Right lobe of liver (tissue), 6 donors: ENCODE measurements at regions not wholly inside any gene's neighbourhood (a gene's known extent, or its start where the extent isn't known, plus 50 kb on each side); places are given as distances from the start of the nearest gene placed in this dataset.

Experiments used
- ATAC-seq, 4 donors: fragments of 200-7000 bp; cut with Tn5 transposase; one replicate each; pipeline ENCODE4 v1.9.1; 2020; ENCODE audit warnings: mild to moderate bottlenecking in 4 of 4, moderate library complexity in 4 of 4
- DNase-seq, 3 donors: peaks; one replicate each; pipeline ENCODE4 v3.0.0-alpha.2; 2020
- H3K27ac ChIP-seq, 3 donors: fragments of 200-600 bp; one replicate each; pipeline ENCODE4 v1.8.0; 2022
- H3K27me3 ChIP-seq, 2 donors: fragments of 200-600 bp; one replicate each; pipeline ENCODE4 v1.8.0; 2022
- H3K36me3 ChIP-seq, 4 donors: fragments of 200-600 bp; sonication (generic) in 1 of 4; one replicate each; pipeline versions ENCODE4 v1.5.1 to v1.8.0; 2017 to 2022; ENCODE audit warnings: control low read depth in 1 of 4
- H3K4me1 ChIP-seq, 4 donors: fragments of 200-600 bp; sonication (generic) in 1 of 4; one replicate each; pipeline versions ENCODE4 v1.5.1 to v1.8.0; 2017 to 2022; ENCODE audit warnings: control low read depth in 1 of 4
- H3K4me3 ChIP-seq, 3 donors: fragments of 200-600 bp; one replicate each; pipeline ENCODE4 v1.8.0; 2022
- H3K9me3 ChIP-seq, 4 donors: fragments of 200-600 bp; sonication (generic) in 1 of 4; one replicate each; pipeline versions ENCODE4 v1.5.1 to v1.8.0; 2017 to 2022; ENCODE audit warnings: control low read depth in 1 of 4
- POLR2A ChIP-seq: fragments of 450-650 bp; IDR thresholded peaks from one replicate; pipeline ENCODE4 v1.6.1; 2017; ENCODE audit warnings: antibody characterized with exemption, mild to moderate bottlenecking
- WGBS: methylation state at CpG from one replicate; pipeline ENCODE4 v1.1.6; 2018; ENCODE audit warnings: low coverage, low lambda C conversion rate; ENCODE audit not compliant: insufficient coverage; ENCODE audit errors: missing lambda C conversion rate; 5-methylcytosine and 5-hydroxymethylcytosine counted together
- intact Hi-C, 2 donors: fragments of 100-400 bp; cut with DNase I; formaldehyde crosslinking; loops; one replicate each; pipeline versions ENCODE4 v1.11.2 to v1.14.1; 2022
- TF ChIP-seq, protein P1 (sequence below), 4 donors: fragments of 200-600 bp in 3 of 4; fragments of 450-650 bp in 1 of 4; IDR thresholded peaks; one replicate each; pipeline versions ENCODE4 v1.5.1 to v1.8.0; 2016 to 2022; ENCODE audit warnings: antibody characterized with exemption in 4 of 4, mild to moderate bottlenecking in 2 of 4
- donor health status: DM: no; HTN: yes; CAD: no.
- donor health status: DM: no; HTN: no; CAD: no.
- donor health status: DM: no; HTN: no; CAD: no.
- donor health status: DM: no; HTN: yes; CAD: no.
- donor health status: DM: no; HTN: yes; CAD: no.

DNA sequence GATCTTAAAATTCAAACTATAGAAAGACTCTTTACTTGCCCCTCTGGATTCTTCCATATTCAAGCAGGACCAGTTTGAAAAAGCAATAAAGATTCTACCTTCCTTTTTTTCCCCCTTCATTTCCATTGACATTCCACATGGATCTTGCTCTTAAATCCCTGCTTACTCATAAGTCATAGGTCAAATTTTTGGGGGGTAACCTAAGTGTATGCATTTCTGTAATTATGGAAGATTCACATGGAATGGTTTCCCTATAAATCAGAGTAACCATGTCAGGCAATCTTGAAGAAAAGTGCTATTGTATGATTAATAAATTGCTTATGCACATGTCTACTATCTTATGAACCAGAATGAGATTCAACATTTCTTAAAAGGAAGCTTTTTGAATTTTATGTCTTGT, 551.0 kb downstream of the HAO1 start:
- Histone ChIP-seq H3K4me1 (no peaks in the 10 kb centered on the region), H3K27me3 (no peaks in the 10 kb centered on the region), H3K4me3 (no peak overlapping the region), H3K27ac (no peak overlapping the region), H3K9me3 (no peaks in the 10 kb centered on the region), H3K36me3 (no peaks in the 10 kb centered on the region)
- TF ChIP-seq, protein P1, sequence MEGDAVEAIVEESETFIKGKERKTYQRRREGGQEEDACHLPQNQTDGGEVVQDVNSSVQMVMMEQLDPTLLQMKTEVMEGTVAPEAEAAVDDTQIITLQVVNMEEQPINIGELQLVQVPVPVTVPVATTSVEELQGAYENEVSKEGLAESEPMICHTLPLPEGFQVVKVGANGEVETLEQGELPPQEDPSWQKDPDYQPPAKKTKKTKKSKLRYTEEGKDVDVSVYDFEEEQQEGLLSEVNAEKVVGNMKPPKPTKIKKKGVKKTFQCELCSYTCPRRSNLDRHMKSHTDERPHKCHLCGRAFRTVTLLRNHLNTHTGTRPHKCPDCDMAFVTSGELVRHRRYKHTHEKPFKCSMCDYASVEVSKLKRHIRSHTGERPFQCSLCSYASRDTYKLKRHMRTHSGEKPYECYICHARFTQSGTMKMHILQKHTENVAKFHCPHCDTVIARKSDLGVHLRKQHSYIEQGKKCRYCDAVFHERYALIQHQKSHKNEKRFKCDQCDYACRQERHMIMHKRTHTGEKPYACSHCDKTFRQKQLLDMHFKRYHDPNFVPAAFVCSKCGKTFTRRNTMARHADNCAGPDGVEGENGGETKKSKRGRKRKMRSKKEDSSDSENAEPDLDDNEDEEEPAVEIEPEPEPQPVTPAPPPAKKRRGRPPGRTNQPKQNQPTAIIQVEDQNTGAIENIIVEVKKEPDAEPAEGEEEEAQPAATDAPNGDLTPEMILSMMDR (IDR thresholded peaks at IDR 0.05) = no peak
- TF ChIP-seq POLR2A = no peak
- no peak for ATAC-seq
- intact Hi-C loops = no loop called here
- no peak for DNase-seq

DNA sequence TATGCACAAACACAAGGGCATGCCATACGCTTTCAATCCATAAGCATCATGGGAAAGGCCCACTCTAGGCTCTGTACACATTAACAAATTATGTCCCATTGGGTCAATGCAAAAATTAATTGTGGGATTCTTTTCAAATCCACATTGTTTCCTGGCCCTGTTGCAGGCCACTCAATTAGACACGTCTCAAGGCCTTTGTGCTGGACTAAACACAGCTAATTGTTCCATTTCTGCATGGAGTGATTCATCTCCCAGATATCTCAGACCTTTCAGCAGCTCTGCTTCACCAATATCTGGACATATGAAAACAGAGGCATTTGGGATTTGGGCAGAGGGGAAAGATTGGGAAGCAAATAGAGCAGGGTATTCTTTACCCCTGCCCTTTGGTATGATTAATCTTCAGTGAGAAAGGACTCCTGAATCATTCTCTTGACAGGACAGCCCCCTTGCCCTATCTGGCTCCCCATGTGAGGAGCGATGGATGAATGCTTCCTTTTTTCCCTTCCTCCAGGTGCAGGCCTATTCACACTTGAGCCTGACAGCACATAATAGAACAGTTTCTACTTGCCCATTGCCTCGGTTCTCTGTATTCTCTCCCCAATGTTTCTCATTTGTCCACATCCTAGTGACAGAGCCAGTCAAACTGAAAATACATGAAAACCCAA, 547.6 kb downstream of the HAO1 start:
- no peak for ATAC-seq
- intact Hi-C loops = no loop called here
- H3K27ac ChIP-seq = no peak overlapping the region
- no peaks in the 10 kb centered on the region for H3K27me3 ChIP-seq
- no peaks in the 10 kb centered on the region for H3K36me3 ChIP-seq
- no peaks in the 10 kb centered on the region for H3K9me3 ChIP-seq
- TF ChIP-seq POLR2A = no peak
- TF ChIP-seq, protein P1 (IDR thresholded peaks at IDR 0.05) = no peak
- no peak overlapping the region for H3K4me3 ChIP-seq
- WGBS = 78% methylated on average over 4 of the region's 4 CpGs
- no peaks in the 10 kb centered on the region for H3K4me1 ChIP-seq
- DNase-seq = no peak

DNA sequence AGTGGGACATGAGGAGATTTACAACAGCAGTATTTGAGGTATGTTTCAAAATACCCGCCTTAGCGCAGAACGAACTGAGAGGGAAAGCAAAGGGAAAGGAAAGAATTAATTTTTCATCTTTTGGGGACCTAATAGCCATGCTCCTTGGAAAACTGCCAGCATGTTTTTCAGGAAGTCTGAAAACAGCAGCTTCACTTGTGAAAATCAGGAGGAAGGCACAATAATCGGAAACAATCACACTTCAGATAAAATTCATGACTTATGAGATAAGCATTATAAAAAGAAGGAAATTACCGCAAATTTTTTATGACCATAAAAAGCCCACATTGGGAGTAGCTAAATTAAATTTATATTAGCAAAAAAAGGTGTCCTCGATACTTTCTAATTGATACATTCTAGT, 541.1 kb downstream of the HAO1 start:
- no peak for DNase-seq
- intact Hi-C loops = no loop called here
- no peaks in the 10 kb centered on the region for H3K36me3 ChIP-seq
- no peaks in the 10 kb centered on the region for H3K4me1 ChIP-seq
- H3K27ac ChIP-seq = no peak overlapping the region
- 47% methylated on average over 6 of the region's 6 CpGs for WGBS
- no peaks in the 10 kb centered on the region for H3K27me3 ChIP-seq
- H3K9me3 ChIP-seq = no peaks in the 10 kb centered on the region
- no peak overlapping the region for H3K4me3 ChIP-seq
- TF ChIP-seq POLR2A = no peak
- TF ChIP-seq, protein P1 (IDR thresholded peaks at IDR 0.05) = no peak
- ATAC-seq = no peak

DNA sequence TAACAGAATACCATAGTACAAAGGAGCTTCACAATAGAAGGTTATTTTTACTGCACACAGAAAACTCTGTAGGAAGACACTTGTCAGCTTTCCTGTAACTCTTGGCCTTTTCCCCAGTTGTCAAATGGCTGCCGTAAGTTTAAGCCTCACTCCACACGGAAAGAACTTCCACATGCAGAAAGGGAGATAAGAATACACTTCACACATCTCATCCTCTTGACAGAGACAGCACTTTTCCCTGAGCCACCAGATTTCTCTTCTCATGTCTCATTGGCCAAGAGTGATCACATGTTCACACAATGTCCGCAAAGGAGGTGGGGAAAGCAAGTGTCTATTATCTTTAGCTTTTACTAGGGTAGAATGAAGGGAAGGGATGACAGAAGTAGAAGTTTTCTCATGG, 540.7 kb downstream of the HAO1 start:
- intact Hi-C loops = no loop called here
- DNase-seq = no peak
- no peak for TF ChIP-seq POLR2A
- TF ChIP-seq, protein P1 (IDR thresholded peaks at IDR 0.05) = no peak
- H3K4me3 ChIP-seq = no peak overlapping the region
- no peak overlapping the region for H3K27ac ChIP-seq
- no peaks in the 10 kb centered on the region for H3K9me3 ChIP-seq
- H3K27me3 ChIP-seq = no peaks in the 10 kb centered on the region
- H3K36me3 ChIP-seq = no peaks in the 10 kb centered on the region
- H3K4me1 ChIP-seq = no peaks in the 10 kb centered on the region
- 24% methylated on average over 3 of the region's 3 CpGs for WGBS
- peak in 1 of 4 donors; percentile 30 for ATAC-seq

DNA sequence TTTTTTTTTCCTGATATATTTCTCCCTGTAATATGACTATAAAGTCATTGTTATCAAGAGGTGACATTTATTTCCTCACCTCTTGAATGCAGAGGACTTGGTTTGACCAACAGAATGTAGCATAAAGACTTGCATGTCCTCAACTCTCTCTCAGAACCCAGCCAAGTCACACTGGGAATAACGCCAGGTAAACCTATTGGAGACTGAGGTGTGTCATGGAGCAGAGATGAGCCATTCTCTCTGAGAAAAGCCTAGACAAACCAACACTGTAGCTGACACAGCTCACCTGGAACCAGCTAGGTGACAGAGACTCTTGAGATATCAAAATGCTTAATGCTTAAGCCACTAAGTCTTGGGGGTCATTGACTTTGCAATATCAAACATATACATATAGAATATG, 533.6 kb downstream of the HAO1 start:
- no peaks in the 10 kb centered on the region for H3K9me3 ChIP-seq
- no peaks in the 10 kb centered on the region for H3K27me3 ChIP-seq
- no peak overlapping the region for H3K4me3 ChIP-seq
- no peak overlapping the region for H3K27ac ChIP-seq
- no peak for DNase-seq
- intact Hi-C loops = no loop called here
- TF ChIP-seq, protein P1 (IDR thresholded peaks at IDR 0.05) = no peak
- TF ChIP-seq POLR2A = no peak
- WGBS = 67% methylated on average over 1 of the region's 1 CpG
- H3K4me1 ChIP-seq = no peaks in the 10 kb centered on the region
- ATAC-seq = no peak
- H3K36me3 ChIP-seq = no peaks in the 10 kb centered on the region
